PC-9 (cell line): ENCODE measurements at regions not wholly inside any gene's neighbourhood (a gene's known extent, or its start where the extent isn't known, plus 50 kb on each side); places are given as distances from the start of the nearest gene placed in this dataset.

Experiments
- CTCF ChIP-seq: fragments of 200-600 bp; sonication (generic); conservative IDR thresholded peaks from 2 replicates; pipeline ENCODE4 v1.6.1; 2017; ENCODE audit warnings: mixed run types, antibody characterized with exemption, mild to moderate bottlenecking, moderate library complexity
- EZH2 ChIP-seq: fragments of 200-600 bp; sonication (generic); IDR thresholded peaks from 2 replicates; pipeline ENCODE4 v1.8.0; 2017; ENCODE audit warnings: antibody characterized with exemption, low read depth

- TF ChIP-seq CTCF (no peak), EZH2 (no peak)
Observed at GRCh38 chr13:103795892-103796478, 729.8 kb upstream of the SLC10A2 start.
